GM13976 (cell line): ENCODE measurements at regions not wholly inside any gene's neighbourhood (a gene's known extent, or its start where the extent isn't known, plus 50 kb on each side); places are given as distances from the start of the nearest gene placed in this dataset.

ENCODE experiments used
- DNase-seq: peaks from one replicate; pipeline ENCODE4 v3.0.0; 2012; ENCODE audit warnings: low spot score
- in situ Hi-C: fragments of 300-500 bp; cut with MboI; formaldehyde crosslinking; loops from one replicate; pipeline ENCODE4 v1.12.0; 2022; ENCODE audit warnings: low sequenced_read_pairs, mixed read lengths, inconsistent platforms; ENCODE audit not compliant: unreplicated experiment
- TF ChIP-seq, protein P1 (sequence below): IDR thresholded peaks from 2 replicates; pipeline ENCODE4 v1.5.1; 2012; ENCODE audit warnings: borderline replicate concordance, mild to moderate bottlenecking; ENCODE audit not compliant: insufficient read depth; ENCODE audit errors: extremely low read depth, missing control alignments, control extremely low read depth

DNA sequence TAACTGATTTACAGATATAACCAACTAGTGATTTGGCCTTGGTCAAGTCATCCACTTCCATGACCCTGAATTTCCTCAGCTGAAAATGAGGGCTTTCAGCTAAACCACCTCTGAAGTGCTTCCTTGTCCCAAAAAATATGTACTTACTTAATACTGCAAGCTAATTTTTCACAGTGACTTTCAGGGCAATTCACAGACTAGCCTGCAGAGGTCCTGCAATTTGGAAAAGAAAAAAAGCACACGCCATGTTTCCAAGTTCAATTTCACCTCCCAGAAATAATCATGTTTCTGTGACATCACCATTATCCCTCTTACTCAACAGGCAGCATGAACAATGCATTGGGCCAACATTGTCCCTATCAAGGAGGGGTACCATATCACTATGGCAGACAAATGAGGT is 218.2 kb downstream of the SHOX2 start:
- no peak for DNase-seq
- TF ChIP-seq, protein P1, sequence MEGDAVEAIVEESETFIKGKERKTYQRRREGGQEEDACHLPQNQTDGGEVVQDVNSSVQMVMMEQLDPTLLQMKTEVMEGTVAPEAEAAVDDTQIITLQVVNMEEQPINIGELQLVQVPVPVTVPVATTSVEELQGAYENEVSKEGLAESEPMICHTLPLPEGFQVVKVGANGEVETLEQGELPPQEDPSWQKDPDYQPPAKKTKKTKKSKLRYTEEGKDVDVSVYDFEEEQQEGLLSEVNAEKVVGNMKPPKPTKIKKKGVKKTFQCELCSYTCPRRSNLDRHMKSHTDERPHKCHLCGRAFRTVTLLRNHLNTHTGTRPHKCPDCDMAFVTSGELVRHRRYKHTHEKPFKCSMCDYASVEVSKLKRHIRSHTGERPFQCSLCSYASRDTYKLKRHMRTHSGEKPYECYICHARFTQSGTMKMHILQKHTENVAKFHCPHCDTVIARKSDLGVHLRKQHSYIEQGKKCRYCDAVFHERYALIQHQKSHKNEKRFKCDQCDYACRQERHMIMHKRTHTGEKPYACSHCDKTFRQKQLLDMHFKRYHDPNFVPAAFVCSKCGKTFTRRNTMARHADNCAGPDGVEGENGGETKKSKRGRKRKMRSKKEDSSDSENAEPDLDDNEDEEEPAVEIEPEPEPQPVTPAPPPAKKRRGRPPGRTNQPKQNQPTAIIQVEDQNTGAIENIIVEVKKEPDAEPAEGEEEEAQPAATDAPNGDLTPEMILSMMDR: no peak
- in situ Hi-C loops: no loop called here

DNA sequence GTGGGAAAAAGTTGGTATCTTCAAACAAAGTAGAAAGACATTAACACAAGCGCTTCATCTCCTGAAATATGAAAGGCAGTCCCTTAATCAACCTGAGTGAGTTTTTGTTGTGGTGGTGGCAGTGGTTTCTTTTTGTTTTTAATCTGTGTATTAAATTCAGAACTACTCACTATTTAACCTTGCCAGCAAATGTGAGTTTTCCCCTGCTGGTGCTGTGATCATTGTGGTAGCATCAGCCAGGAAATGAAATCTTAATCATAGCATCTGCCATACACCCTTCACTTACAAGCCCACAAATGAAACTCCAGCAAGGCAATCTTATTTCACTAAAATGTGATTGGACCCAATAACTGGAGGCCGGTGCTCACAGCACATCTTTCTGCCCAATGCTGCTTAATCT is 229.7 kb downstream of the SHOX2 start:
- DNase-seq: no peak
- TF ChIP-seq, protein P1: no peak
- in situ Hi-C loops: loop anchor here (10.0 kb wide), 1 partner anchor 558 kb away; no protein-coding TSS in a partner anchor

DNA sequence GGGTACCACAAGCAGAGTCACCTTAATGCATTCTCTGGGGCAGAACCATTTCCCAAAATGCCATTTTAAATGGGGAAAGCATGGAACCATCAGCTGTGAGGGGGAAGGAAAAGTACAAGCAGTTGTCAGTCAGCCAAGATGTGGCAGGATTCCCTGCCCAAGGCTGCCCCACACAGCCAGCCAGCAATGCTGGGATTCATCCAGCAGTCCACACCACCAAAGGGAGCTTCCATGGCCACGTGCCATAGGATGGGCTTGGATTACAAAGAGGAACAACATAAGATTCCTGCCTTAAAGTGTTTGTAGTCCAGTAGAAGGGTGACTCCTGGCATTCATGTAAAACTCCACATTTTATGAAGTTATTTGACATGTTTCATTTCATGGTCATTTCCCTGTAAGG is 233.3 kb downstream of the SHOX2 start:
- no peak for DNase-seq
- in situ Hi-C loops: loop anchor here (10.0 to 25.0 kb wide), 3 partner anchors 439 to 664 kb away; no protein-coding TSS in a partner anchor
- TF ChIP-seq, protein P1: no peak

DNA sequence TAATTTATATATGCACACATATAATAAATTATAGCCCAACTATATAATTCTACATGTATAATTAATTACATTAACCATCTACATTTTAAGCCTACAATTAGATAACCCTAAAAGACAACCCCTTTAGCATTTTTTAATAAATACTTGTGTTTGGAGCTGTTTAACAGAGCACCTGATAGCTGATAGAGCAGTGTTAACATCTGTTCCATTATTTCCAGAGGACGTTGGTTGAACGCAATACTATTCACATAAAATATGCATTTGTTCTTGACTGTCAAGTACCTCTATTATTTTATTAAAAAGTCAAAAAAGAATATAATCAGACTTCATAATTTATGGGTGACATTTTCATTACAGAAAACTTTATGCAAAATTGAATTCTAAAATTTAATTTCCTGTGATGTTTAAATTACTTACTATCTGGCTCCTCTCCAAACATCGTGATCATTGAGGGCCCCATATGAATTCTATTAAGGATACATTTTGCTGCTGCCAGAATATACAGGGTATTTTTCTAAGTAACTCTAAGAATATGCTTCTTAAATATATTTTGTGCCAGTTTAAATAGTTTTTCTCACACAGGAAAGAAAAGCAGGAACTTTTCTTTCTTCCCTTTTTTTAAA is 234.3 kb downstream of the SHOX2 start:
- DNase-seq: no peak
- in situ Hi-C loops: loop anchor here (10.0 to 25.0 kb wide), 3 partner anchors 440 to 665 kb away; no protein-coding TSS in a partner anchor
- TF ChIP-seq, protein P1: no peak

DNA sequence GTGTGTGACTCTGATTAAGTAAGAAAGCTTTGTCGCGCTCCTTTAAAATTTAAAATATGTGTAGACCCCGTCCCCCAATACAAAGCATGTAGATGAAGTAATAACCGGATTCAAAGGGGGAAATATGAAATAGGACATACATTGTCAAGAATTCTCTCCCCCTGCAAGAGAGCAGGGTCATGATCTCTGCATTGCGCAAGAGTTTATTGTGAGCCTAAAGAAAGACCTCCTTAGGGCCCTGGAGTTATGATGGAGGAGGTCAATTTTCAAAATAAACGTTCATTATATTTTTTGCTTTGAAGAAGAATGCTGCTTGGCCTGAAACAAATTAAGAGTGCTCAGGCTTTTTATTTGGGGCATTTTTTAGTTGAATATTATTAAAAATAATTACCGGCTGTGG is 235.0 kb downstream of the SHOX2 start:
- in situ Hi-C loops: loop anchor here (10.0 to 25.0 kb wide), 3 partner anchors 441 to 666 kb away; no protein-coding TSS in a partner anchor
- TF ChIP-seq, protein P1: no peak
- DNase-seq: no peak

DNA sequence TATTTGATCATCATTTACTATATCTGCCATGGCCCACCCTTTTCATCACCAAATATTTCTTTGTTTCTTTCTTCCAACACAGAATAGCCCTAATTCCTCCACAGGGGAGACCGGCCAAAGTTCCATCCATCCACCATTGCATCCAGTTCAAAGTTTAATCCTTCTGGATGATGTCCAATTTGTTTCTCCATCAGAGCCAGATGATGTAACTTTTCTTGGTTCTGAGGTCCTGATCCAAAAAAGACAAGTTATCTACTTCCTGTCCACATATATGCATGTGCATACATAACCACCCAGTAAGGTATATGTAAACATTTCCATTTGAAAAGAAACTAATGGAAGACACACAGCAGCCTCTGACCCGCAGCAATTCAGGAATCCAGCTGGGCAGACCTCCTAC is 237.3 kb downstream of the SHOX2 start:
- in situ Hi-C loops: loop anchor here (25.0 kb wide), 2 partner anchors 443 to 668 kb away; no protein-coding TSS in a partner anchor
- DNase-seq: no peak
- TF ChIP-seq, protein P1: no peak
